ENCODE measurements at regions not wholly inside any gene's neighbourhood (a gene's known extent, or its start where the extent isn't known, plus 50 kb on each side); places are given as distances from the start of the nearest gene placed in this dataset.

- no peak overlapping the region for H3K4me3 Mint-ChIP-seq (ENCODE audit: unreplicated experiment)
- intact Hi-C loops (cut with micrococcal nuclease; ENCODE audit: unreplicated experiment): no loop called here
- Histone ChIP-seq H3K4me3 (ENCODE audit: low read depth, low read length) (no peak overlapping the region), H3K4me1 (no peaks in the 10 kb centered on the region), H3K36me3 (ENCODE audit: control insufficient read depth, insufficient read depth, low read length) (no peaks in the 10 kb centered on the region), H3K27me3 (replicated peaks; ENCODE audit: control insufficient read depth, insufficient read depth, low read length) (no peaks in the 10 kb centered on the region), H3K9me3 (no peaks in the 10 kb centered on the region)
- H3K36me3 Mint-ChIP-seq (ENCODE audit: insufficient read depth, unreplicated experiment): no peaks in the 10 kb centered on the region
- no peak overlapping the region for H3K27ac Mint-ChIP-seq (ENCODE audit: unreplicated experiment)
- POLR2A ChIA-PET: no interaction called here
- H3K4me1 Mint-ChIP-seq (ENCODE audit: low read depth, unreplicated experiment): no peaks in the 10 kb centered on the region
- no peak for DNase-seq
- no peaks in the 10 kb centered on the region for H3K9me3 Mint-ChIP-seq (ENCODE audit: unreplicated experiment)
- BruUV-seq (replicated peaks): no TSS peak
- TF ChIP-seq CTCF (IDR thresholded peaks at IDR 0.05; ENCODE audit: insufficient read depth in 1 of 2, low read depth in 1 of 2, low read length in 1 of 2, severe bottlenecking in 1 of 2, unreplicated experiment in 1 of 2): no peak
- CTCF ChIA-PET: no interaction called here
- no peaks in the 10 kb centered on the region for H3K27me3 Mint-ChIP-seq (ENCODE audit: insufficient read depth, unreplicated experiment)
Measured at GRCh38 chr1:79207331-79207730, 200.8 kb upstream of the ADGRL4 start.

DNA sequence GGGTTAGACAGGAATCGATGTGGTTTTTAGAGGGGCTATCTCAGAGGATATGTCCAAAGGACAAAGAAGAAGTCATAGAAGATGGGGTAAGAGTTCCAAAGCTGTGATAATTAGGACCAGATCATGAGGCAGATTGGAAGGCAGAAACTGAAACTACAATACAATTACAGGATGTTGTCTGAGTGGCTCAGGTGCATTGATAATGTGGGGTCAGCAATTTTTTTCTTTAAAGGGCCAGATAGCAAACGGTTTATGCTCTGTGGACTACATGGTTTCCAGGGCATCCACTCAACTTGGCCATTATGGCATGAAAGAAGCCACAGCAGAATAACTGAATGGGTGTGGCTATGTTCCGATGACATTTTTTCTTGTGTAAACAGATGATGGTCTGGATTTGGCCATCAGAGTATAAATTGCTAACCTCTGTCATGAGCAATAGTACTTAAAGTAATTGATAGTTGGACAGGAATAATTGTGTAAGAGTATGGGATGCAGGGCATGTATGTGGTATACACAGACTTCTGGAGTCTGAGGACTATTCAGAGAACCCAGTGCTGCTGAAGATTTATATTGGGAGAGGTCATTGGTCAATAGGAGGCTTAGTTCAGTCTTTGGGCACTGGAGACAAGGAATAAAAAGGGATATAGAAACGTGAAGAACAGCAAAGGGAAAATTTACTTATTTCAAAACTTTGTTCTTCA lies 198.4 kb upstream of the ADGRL4 start:
- Mint-ChIP-seq H3K27me3 (ENCODE audit: insufficient read depth, unreplicated experiment) (no peaks in the 10 kb centered on the region), H3K9me3 (ENCODE audit: unreplicated experiment) (no peaks in the 10 kb centered on the region), H3K27ac (ENCODE audit: unreplicated experiment) (no peak overlapping the region), H3K4me3 (ENCODE audit: unreplicated experiment) (no peak overlapping the region), H3K4me1 (ENCODE audit: low read depth, unreplicated experiment) (no peaks in the 10 kb centered on the region), H3K36me3 (ENCODE audit: insufficient read depth, unreplicated experiment) (no peaks in the 10 kb centered on the region)
- BruUV-seq (replicated peaks): no TSS peak
- no peak for TF ChIP-seq CTCF (IDR thresholded peaks at IDR 0.05; ENCODE audit: insufficient read depth in 1 of 2, low read depth in 1 of 2, low read length in 1 of 2, severe bottlenecking in 1 of 2, unreplicated experiment in 1 of 2)
- intact Hi-C loops (cut with micrococcal nuclease; ENCODE audit: unreplicated experiment): no loop called here
- ChIA-PET POLR2A (no interaction called here), CTCF (no interaction called here)
- no peaks in the 10 kb centered on the region for H3K27me3 ChIP-seq (replicated peaks; ENCODE audit: control insufficient read depth, insufficient read depth, low read length)
- H3K9me3 ChIP-seq: no peaks in the 10 kb centered on the region
- no peaks in the 10 kb centered on the region for H3K4me1 ChIP-seq
- no peaks in the 10 kb centered on the region for H3K36me3 ChIP-seq (ENCODE audit: control insufficient read depth, insufficient read depth, low read length)
- H3K4me3 ChIP-seq (ENCODE audit: low read depth, low read length): no peak overlapping the region
- DNase-seq: no peak

DNA sequence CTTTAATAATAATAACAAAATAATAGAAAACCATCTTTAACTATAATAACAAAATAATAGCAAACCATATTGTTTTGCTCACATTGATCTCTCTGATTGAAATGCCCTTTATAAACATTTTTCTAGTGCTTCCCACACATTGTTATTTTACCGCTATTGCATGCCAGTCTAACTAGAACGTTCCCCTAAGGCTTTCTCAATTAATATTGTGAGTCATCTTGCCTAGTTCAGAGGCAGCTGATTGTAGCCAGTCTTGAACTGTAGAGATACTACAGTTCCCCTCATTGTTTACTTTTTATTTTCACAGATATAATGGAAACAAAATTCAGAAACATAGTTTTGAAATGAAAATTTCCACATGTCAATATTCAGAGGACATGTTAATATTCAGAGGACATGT lies 192.3 kb upstream of the ADGRL4 start:
- CTCF ChIA-PET: no interaction called here
- no peak overlapping the region for H3K4me3 ChIP-seq (ENCODE audit: low read depth, low read length)
- H3K36me3 ChIP-seq (ENCODE audit: control insufficient read depth, insufficient read depth, low read length): no peaks in the 10 kb centered on the region
- Mint-ChIP-seq H3K36me3 (ENCODE audit: insufficient read depth, unreplicated experiment) (no peaks in the 10 kb centered on the region), H3K4me1 (ENCODE audit: low read depth, unreplicated experiment) (no peaks in the 10 kb centered on the region), H3K27me3 (ENCODE audit: insufficient read depth, unreplicated experiment) (no peaks in the 10 kb centered on the region), H3K4me3 (ENCODE audit: unreplicated experiment) (no peak overlapping the region), H3K9me3 (ENCODE audit: unreplicated experiment) (no peaks in the 10 kb centered on the region), H3K27ac (ENCODE audit: unreplicated experiment) (no peak overlapping the region)
- H3K9me3 ChIP-seq: no peaks in the 10 kb centered on the region
- H3K4me1 ChIP-seq: no peaks in the 10 kb centered on the region
- intact Hi-C loops (cut with micrococcal nuclease; ENCODE audit: unreplicated experiment): no loop called here
- no peaks in the 10 kb centered on the region for H3K27me3 ChIP-seq (replicated peaks; ENCODE audit: control insufficient read depth, insufficient read depth, low read length)
- POLR2A ChIA-PET: no interaction called here
- no TSS peak for BruUV-seq (replicated peaks)
- no peak for TF ChIP-seq CTCF (IDR thresholded peaks at IDR 0.05; ENCODE audit: insufficient read depth in 1 of 2, low read depth in 1 of 2, low read length in 1 of 2, severe bottlenecking in 1 of 2, unreplicated experiment in 1 of 2)
- no peak for DNase-seq

Data from Caco-2 (cell line).